ENCODE measurements at regions not wholly inside any gene's neighbourhood (a gene's known extent, or its start where the extent isn't known, plus 50 kb on each side); places are given as distances from the start of the nearest gene placed in this dataset.
"Not testable (repeated sequence)": the region's sequence is repeated elsewhere in the genome, so short reads cannot be mapped to it uniquely, and the experiment has no call there.

DNA sequence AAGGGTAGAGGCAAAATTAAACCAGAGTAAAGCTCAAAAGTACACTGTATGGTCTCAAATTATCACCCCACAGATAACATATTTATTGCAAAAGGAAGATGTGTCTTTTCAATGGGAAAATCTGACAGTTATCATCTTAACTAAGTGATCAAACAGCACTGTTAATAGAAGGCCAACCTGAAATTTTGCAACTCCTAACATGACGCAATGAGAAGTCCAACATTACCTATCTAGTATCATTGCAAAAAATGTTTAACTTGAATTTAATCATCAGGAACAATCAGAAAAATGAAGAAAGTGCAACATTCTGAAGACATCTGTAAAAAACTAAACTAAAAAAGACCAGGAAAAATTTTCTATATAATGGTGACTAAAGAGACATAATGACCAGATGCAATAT lies 156.7 kb upstream of the POGK start:
- Histone ChIP-seq H3K9ac (ENCODE audit: low read length) (no peak overlapping the region), H3K36me3 (ENCODE audit: control insufficient read depth, insufficient read depth, low read length, severe bottlenecking) (no peaks in the 10 kb centered on the region), H3K27me3 (replicated peaks; ENCODE audit: control insufficient read depth, insufficient read depth, low read length) (no peaks in the 10 kb centered on the region), H3K4me3 (ENCODE audit: low read length) (no peak overlapping the region), H3K4me1 (ENCODE audit: control insufficient read depth, insufficient read depth, low read length) (no peaks in the 10 kb centered on the region), H3K9me3 (ENCODE audit: control insufficient read depth, low read length) (peaks cover 9% of the 10 kb centered on the region)
- DNase-seq (ENCODE audit: low read depth), result no peak

DNA sequence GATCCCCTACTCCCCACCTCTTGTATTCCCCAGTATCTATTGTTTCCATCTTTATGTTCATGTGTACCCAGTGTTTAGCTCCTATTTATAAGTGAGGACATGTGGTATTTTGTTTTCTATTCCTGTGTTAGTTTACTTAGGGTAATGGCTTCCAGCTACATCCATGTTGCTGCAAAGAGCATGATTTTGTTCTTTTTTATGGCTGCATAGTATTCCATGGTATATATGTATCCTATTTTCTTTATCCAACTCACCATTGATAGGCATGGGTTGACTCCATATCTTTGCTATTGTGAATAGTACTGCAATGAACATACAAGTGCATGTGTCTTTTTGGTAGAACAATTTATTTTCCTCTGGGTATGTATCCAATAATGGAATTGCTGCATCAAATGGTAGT lies 154.6 kb upstream of the POGK start:
- not testable (repeated sequence) for DNase-seq (ENCODE audit: low read depth); H3K4me3 ChIP-seq (ENCODE audit: low read length); H3K9ac ChIP-seq (ENCODE audit: low read length); H3K36me3 ChIP-seq (ENCODE audit: control insufficient read depth, insufficient read depth, low read length, severe bottlenecking); H3K4me1 ChIP-seq (ENCODE audit: control insufficient read depth, insufficient read depth, low read length); H3K27me3 ChIP-seq (replicated peaks; ENCODE audit: control insufficient read depth, insufficient read depth, low read length)
- peaks cover 12% of the 10 kb centered on the region for H3K9me3 ChIP-seq (ENCODE audit: control insufficient read depth, low read length)

DNA sequence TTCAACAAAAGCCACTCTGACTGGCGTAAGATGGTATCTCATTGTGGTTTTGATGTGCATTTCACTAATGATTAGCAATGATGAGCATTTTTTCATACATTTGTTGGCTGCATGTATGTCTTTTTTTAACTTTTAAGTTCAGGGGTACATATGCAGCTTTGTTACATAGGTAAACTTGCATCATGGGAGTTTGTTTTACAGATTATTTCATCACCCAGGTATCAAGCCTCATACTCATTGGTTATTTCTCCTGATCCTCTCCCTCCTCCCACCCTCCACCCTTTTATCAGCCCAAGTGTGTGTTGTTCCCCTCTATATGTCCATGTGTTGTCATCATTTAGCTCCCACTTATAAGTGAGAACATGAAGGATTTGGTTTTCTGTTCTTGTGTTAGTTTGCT lies 154.1 kb upstream of the POGK start:
- Histone ChIP-seq H3K36me3 (ENCODE audit: control insufficient read depth, insufficient read depth, low read length, severe bottlenecking) (no peaks in the 10 kb centered on the region), H3K4me1 (ENCODE audit: control insufficient read depth, insufficient read depth, low read length) (no peaks in the 10 kb centered on the region), H3K9me3 (ENCODE audit: control insufficient read depth, low read length) (peaks cover 12% of the 10 kb centered on the region), H3K27me3 (replicated peaks; ENCODE audit: control insufficient read depth, insufficient read depth, low read length) (no peaks in the 10 kb centered on the region), H3K9ac (ENCODE audit: low read length) (no peak overlapping the region), H3K4me3 (ENCODE audit: low read length) (no peak overlapping the region)
- no peak for DNase-seq (ENCODE audit: low read depth)

DNA sequence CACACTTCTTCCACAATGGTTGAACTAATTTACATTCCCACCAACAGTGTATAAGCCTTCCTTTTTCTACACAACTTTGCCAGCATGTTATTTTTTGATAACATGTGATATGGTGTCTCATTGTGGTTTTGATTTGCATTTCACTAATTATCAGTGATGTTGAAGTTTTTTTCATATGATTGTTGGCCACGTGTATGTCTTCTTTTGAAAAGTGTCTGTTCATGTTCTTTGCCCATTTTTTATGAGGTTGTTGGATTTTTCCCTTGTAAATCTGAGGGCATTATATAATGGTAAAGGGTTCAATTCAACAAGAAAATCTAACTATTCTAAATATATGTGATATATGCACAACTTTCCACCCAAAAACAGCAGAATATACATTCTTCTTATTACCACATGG lies 153.4 kb upstream of the POGK start:
- H3K27me3 ChIP-seq (replicated peaks; ENCODE audit: control insufficient read depth, insufficient read depth, low read length); H3K9ac ChIP-seq (ENCODE audit: low read length); H3K4me3 ChIP-seq (ENCODE audit: low read length); DNase-seq (ENCODE audit: low read depth); H3K4me1 ChIP-seq (ENCODE audit: control insufficient read depth, insufficient read depth, low read length); H3K36me3 ChIP-seq (ENCODE audit: control insufficient read depth, insufficient read depth, low read length, severe bottlenecking): not testable (repeated sequence)
- H3K9me3 ChIP-seq (ENCODE audit: control insufficient read depth, low read length), result peaks cover 12% of the 10 kb centered on the region

DNA sequence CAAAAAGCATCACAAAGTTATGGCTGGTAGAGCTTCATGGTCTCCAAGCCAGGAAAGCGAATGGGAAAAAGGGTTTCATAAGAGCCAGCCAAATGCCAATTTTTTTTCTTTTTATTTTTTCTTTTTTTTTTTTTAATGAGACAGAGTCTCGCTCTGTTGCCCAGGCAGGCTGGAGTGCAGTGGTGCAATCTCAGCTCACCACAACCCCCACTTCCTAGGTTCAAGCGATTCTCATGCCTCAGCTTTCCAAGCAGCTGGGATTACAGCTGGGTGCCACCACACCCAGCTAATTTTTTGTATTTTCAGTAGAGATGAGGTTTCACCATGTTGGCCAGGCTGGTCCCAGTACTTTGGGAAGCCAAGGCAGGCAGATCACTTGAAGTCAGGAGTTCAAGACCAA lies 148.7 kb upstream of the POGK start:
- H3K9me3 ChIP-seq (ENCODE audit: control insufficient read depth, low read length), result peaks cover 11% of the 10 kb centered on the region
- H3K36me3 ChIP-seq (ENCODE audit: control insufficient read depth, insufficient read depth, low read length, severe bottlenecking); H3K9ac ChIP-seq (ENCODE audit: low read length); H3K27me3 ChIP-seq (replicated peaks; ENCODE audit: control insufficient read depth, insufficient read depth, low read length); H3K4me1 ChIP-seq (ENCODE audit: control insufficient read depth, insufficient read depth, low read length); DNase-seq (ENCODE audit: low read depth); H3K4me3 ChIP-seq (ENCODE audit: low read length): not testable (repeated sequence)

DNA sequence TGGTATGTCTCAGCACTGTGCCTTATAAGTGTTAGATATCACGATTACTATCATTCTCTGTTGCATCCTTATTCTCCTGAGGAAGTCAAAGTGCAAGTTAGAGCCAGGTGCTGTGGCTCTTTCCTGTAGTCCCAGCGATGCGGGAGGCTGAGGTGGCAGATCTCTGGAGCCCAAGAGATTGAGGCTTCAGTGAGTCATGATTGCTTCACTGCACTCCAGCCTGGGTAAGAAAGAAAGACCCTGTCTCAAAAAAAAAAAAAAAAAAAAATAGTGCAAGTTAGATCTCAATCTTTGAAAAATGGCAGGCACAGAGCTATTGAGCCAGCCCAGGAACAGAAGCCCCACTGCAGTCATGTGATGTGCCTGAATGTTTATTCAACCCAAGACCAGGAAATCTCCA lies 147.8 kb upstream of the POGK start:
- Histone ChIP-seq H3K36me3 (ENCODE audit: control insufficient read depth, insufficient read depth, low read length, severe bottlenecking) (no peaks in the 10 kb centered on the region), H3K4me1 (ENCODE audit: control insufficient read depth, insufficient read depth, low read length) (no peaks in the 10 kb centered on the region), H3K27me3 (replicated peaks; ENCODE audit: control insufficient read depth, insufficient read depth, low read length) (no peaks in the 10 kb centered on the region), H3K9ac (ENCODE audit: low read length) (no peak overlapping the region), H3K9me3 (ENCODE audit: control insufficient read depth, low read length) (peaks cover 3% of the 10 kb centered on the region), H3K4me3 (ENCODE audit: low read length) (no peak overlapping the region)
- no peak for DNase-seq (ENCODE audit: low read depth)

DNA sequence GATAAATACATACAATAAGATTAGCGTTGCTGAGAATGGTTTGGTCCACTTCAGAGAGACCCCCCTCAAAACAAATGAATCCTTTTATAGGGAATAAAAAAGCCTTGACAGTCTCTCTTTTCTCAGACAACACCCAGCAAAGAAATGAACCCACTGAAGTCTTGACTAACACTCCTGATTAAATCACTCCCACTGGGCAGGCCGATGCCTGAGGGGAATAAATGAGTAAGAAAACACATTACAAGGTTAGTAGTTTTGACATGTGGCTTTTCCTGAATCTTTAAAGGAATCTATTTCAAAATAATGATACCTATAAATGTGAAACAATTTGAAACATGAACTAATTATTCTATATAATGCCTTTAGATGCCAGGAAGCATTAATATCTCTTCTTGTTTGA lies 146.9 kb upstream of the POGK start:
- Histone ChIP-seq H3K4me1 (ENCODE audit: control insufficient read depth, insufficient read depth, low read length) (no peaks in the 10 kb centered on the region), H3K4me3 (ENCODE audit: low read length) (no peak overlapping the region), H3K36me3 (ENCODE audit: control insufficient read depth, insufficient read depth, low read length, severe bottlenecking) (no peaks in the 10 kb centered on the region), H3K9ac (ENCODE audit: low read length) (no peak overlapping the region), H3K27me3 (replicated peaks; ENCODE audit: control insufficient read depth, insufficient read depth, low read length) (no peaks in the 10 kb centered on the region), H3K9me3 (ENCODE audit: control insufficient read depth, low read length) (peaks cover 3% of the 10 kb centered on the region)
- no peak for DNase-seq (ENCODE audit: low read depth)

DNA sequence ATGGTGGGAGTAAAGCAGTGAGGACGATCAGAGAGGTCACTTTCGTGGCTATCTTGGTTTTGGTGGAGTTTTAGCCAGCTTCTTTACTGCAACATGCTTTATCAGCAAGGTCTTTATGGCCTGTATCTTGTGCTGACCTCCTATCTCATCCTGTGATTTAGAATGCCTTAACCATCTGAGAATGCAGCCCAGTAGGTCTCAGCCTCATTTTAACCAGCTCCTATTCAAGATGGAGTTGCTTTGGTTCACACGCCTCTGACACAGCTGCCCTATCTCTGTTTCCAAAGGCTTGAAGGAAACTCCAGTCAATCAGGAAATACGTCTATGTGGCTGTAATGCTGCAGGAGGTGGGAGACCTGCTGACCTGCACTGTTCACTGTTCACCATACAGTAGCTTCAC lies 146.1 kb upstream of the POGK start:
- Histone ChIP-seq H3K4me3 (ENCODE audit: low read length) (no peak overlapping the region), H3K9ac (ENCODE audit: low read length) (no peak overlapping the region), H3K36me3 (ENCODE audit: control insufficient read depth, insufficient read depth, low read length, severe bottlenecking) (no peaks in the 10 kb centered on the region), H3K4me1 (ENCODE audit: control insufficient read depth, insufficient read depth, low read length) (no peaks in the 10 kb centered on the region), H3K9me3 (ENCODE audit: control insufficient read depth, low read length) (peaks cover 3% of the 10 kb centered on the region), H3K27me3 (replicated peaks; ENCODE audit: control insufficient read depth, insufficient read depth, low read length) (no peaks in the 10 kb centered on the region)
- DNase-seq (ENCODE audit: low read depth), result no peak

DNA sequence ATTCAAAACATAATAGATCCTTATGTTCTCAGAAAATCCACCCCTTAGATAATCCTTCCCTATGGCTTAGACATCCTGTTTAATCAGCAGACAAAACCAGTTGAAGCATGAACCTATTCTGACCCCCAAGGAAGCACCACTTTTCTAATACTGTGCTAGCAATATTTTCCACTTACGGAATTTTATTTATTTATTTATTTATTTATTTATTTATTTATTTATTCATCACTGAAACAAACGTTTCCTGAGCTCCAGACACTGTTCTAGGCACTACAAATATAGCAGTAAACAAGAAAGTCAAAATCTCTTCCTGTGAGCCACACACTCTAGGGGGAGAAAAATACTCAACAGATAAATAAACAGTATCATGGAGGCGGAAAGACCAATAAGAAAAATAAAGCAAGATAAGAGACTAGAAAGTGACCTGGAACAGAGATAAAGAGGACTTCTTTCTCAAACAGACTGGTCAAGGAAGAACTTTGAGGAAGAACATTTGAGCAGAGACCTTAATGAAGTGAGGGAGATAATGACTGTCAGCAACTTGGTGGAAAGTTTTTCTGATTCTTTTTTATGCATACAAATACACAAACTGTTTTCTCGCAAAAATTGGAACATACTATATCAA lies 145.5 kb upstream of the POGK start:
- DNase-seq (ENCODE audit: low read depth), result no peak
- Histone ChIP-seq H3K36me3 (ENCODE audit: control insufficient read depth, insufficient read depth, low read length, severe bottlenecking) (no peaks in the 10 kb centered on the region), H3K9me3 (ENCODE audit: control insufficient read depth, low read length) (no peaks in the 10 kb centered on the region), H3K9ac (ENCODE audit: low read length) (no peak overlapping the region), H3K4me1 (ENCODE audit: control insufficient read depth, insufficient read depth, low read length) (no peaks in the 10 kb centered on the region), H3K4me3 (ENCODE audit: low read length) (no peak overlapping the region), H3K27me3 (replicated peaks; ENCODE audit: control insufficient read depth, insufficient read depth, low read length) (no peaks in the 10 kb centered on the region)

DNA sequence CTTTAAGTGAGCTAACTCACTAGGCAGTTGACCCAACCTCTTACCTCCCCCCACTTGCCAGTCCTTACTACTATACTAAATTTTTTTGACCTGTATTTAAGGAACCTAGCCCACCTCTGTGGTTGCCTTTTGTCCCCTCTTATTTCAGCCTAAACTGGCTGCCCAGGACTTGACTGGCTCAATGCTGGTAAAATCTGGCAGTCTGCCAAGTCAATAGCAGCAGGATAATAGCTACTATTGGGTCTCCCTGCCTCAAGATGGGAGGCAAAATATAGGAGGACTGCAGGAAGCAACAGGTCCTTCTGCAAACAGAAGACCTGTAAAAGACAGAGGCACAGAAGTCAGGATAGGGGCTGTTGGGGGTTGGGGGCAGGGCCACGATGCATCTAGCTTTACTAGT lies 144.2 kb upstream of the POGK start:
- H3K4me3 ChIP-seq (ENCODE audit: low read length), result no peak overlapping the region
- no peaks in the 10 kb centered on the region for H3K4me1 ChIP-seq (ENCODE audit: control insufficient read depth, insufficient read depth, low read length)
- no peak overlapping the region for H3K9ac ChIP-seq (ENCODE audit: low read length)
- H3K27me3 ChIP-seq (replicated peaks; ENCODE audit: control insufficient read depth, insufficient read depth, low read length), result no peaks in the 10 kb centered on the region
- DNase-seq (ENCODE audit: low read depth), result no peak
- no peaks in the 10 kb centered on the region for H3K36me3 ChIP-seq (ENCODE audit: control insufficient read depth, insufficient read depth, low read length, severe bottlenecking)
- no peaks in the 10 kb centered on the region for H3K9me3 ChIP-seq (ENCODE audit: control insufficient read depth, low read length)

DNA sequence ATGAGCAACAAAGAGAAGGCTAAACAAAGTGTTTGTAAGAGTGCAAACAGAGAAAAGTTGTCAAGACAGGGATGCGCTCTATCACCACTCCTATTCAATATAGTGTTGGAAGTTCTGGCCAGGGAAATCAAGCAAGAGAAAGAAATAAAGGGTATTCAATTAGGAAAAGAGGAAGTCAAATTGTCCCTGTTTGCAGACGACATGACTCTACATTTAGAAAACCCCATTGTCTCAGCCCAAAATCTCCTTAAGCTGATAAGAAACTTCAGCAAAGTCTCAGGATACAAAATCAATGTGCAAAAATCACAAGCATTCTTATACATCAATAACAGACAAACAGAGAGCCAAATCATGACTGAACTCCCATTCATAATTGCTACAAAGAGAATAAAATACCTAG lies 143.4 kb upstream of the POGK start:
- not testable (repeated sequence) for H3K4me3 ChIP-seq (ENCODE audit: low read length); H3K9me3 ChIP-seq (ENCODE audit: control insufficient read depth, low read length)

DNA sequence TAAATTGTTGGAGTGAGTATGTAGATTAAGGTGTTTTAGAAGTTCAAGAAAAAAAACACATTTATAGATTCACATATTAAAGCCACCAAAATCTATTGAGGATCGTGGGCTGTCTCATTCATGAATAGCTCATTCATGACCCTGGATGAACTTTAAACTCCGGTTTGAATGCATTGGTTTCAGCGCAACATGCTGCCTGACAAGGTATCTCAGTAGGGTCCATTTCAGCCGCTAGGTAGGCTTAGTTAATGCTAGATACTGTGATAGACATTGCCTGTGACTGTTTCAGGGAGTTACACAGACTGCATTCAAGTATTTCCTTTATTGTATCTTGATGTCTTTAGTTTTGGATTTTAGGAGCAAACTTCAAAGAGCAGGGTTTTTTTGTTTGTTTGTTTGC lies 140.5 kb upstream of the POGK start:
- no peaks in the 10 kb centered on the region for H3K4me1 ChIP-seq (ENCODE audit: control insufficient read depth, insufficient read depth, low read length)
- no peak overlapping the region for H3K9ac ChIP-seq (ENCODE audit: low read length)
- H3K4me3 ChIP-seq (ENCODE audit: low read length), result no peak overlapping the region
- no peaks in the 10 kb centered on the region for H3K9me3 ChIP-seq (ENCODE audit: control insufficient read depth, low read length)
- no peak for DNase-seq (ENCODE audit: low read depth)
- H3K36me3 ChIP-seq (ENCODE audit: control insufficient read depth, insufficient read depth, low read length, severe bottlenecking), result no peaks in the 10 kb centered on the region
- no peaks in the 10 kb centered on the region for H3K27me3 ChIP-seq (replicated peaks; ENCODE audit: control insufficient read depth, insufficient read depth, low read length)

More for the DNA sequence above, 143.4 kb upstream of the POGK start:
- not testable (repeated sequence) for H3K27me3 ChIP-seq (replicated peaks; ENCODE audit: control insufficient read depth, insufficient read depth, low read length); H3K36me3 ChIP-seq (ENCODE audit: control insufficient read depth, insufficient read depth, low read length, severe bottlenecking); H3K4me1 ChIP-seq (ENCODE audit: control insufficient read depth, insufficient read depth, low read length); DNase-seq (ENCODE audit: low read depth); H3K9ac ChIP-seq (ENCODE audit: low read length)

Measured in adipocyte (in vitro differentiated cells).